Spleen (tissue), 11 donors: ENCODE measurements at regions not wholly inside any gene's neighbourhood (a gene's known extent, or its start where the extent isn't known, plus 50 kb on each side); places are given as distances from the start of the nearest gene placed in this dataset.

Experiments
- DNase-seq: peaks from one replicate; pipeline ENCODE4 v3.0.0-alpha.2; 2020
- H3K27ac ChIP-seq, 8 donors: fragments of 200-600 bp; sonication (generic) in 7 of 8; 1 replicate in 4 of 8; 2 replicates in 4 of 8; pipeline versions ENCODE4 v1.5.0 to v1.8.0; 2016 to 2021; ENCODE audit warnings: inconsistent platforms in 4 of 8, mild to moderate bottlenecking in 4 of 8, moderate library complexity in 1 of 8
- H3K27me3 ChIP-seq, 7 donors: fragments of 200-600 bp; sonication (generic) in 6 of 7; replicated peaks in 1 of 7; 1 replicate in 4 of 7; 2 replicates in 3 of 7; pipeline versions ENCODE4 v1.5.0 to v1.8.0; 2016 to 2021; ENCODE audit warnings: inconsistent platforms in 3 of 7, mild to moderate bottlenecking in 1 of 7
- H3K36me3 ChIP-seq, 6 donors: fragments of 200-600 bp; sonication (generic) in 5 of 6; 1 replicate in 4 of 6; 2 replicates in 2 of 6; pipeline versions ENCODE4 v1.5.0 to v1.8.0; 2016 to 2021; ENCODE audit warnings: inconsistent platforms in 2 of 6
- H3K4me1 ChIP-seq, 6 donors: fragments of 200-600 bp; sonication (generic) in 5 of 6; 1 replicate in 3 of 6; 2 replicates in 3 of 6; pipeline versions ENCODE4 v1.5.0 to v1.8.0; 2016 to 2021; ENCODE audit warnings: inconsistent platforms in 3 of 6
- H3K4me3 ChIP-seq, 8 donors: fragments of 200-600 bp; sonication (generic) in 7 of 8; 1 replicate in 4 of 8; 2 replicates in 4 of 8; pipeline versions ENCODE4 v1.5.0 to v1.8.0; 2016 to 2021; ENCODE audit warnings: inconsistent platforms in 4 of 8, mild to moderate bottlenecking in 4 of 8, moderate library complexity in 2 of 8
- H3K9me3 ChIP-seq, 8 donors: fragments of 200-600 bp; sonication (generic) in 7 of 8; 1 replicate in 4 of 8; 2 replicates in 4 of 8; pipeline versions ENCODE4 v1.5.0 to v1.8.0; 2016 to 2021; ENCODE audit warnings: inconsistent platforms in 4 of 8
- POLR2A ChIP-seq, 3 donors: fragments of 450-650 bp; IDR thresholded peaks; one replicate each; pipeline ENCODE4 v1.5.1; 2017; ENCODE audit warnings: antibody characterized with exemption in 3 of 3, mild to moderate bottlenecking in 1 of 3
- POLR2AphosphoS5 ChIP-seq, 3 donors: sonication (generic); formaldehyde crosslinking; IDR thresholded peaks; one replicate each; pipeline ENCODE4 v1.5.1; 2017; ENCODE audit warnings: antibody characterized with exemption in 3 of 3
- WGBS, 5 donors: extraction: QIAGEN DNeasy Blood & Tissue Kit in 3 of 5; methylation state at CpG; one replicate each; pipeline versions ENCODE4 v1.1.5 to v1.1.7; 2013 to 2018; 5-methylcytosine and 5-hydroxymethylcytosine counted together
- intact Hi-C: fragments of 100-400 bp; cut with DNase I; formaldehyde crosslinking; loops from one replicate; pipeline ENCODE4 v1.15.0; 2023; ENCODE audit warnings: low total_unique reads
- TF ChIP-seq, protein P1 (sequence below), 11 experiments: fragments of 200-600 bp in 7 of 11; fragments of 450-650 bp in 4 of 11; sonication (generic) in 4 of 11; IDR thresholded peaks in 8 of 11; conservative IDR thresholded peaks in 3 of 11; 1 replicate in 7 of 11; 2 replicates in 4 of 11; pipeline versions ENCODE4 v1.4.0 to v1.8.0; 2016 to 2021; ENCODE audit warnings: antibody characterized with exemption in 11 of 11, inconsistent platforms in 4 of 11, mild to moderate bottlenecking in 1 of 11
- donor health status: healthy with polysubstance abuse.
- donor health status: DM: no; HTN: no; CAD: no; lungs with moderate emphysema.
- donor health status: DM: no; HTN: no; CAD: no.
- donor health status: Bipolar disorder and iron deficiency.
- donor health status: healthy.
- donor health status: DM: no; HTN: no; CAD: no.
- donor health status: DM: yes; HTN: yes; CAD: no.

DNA sequence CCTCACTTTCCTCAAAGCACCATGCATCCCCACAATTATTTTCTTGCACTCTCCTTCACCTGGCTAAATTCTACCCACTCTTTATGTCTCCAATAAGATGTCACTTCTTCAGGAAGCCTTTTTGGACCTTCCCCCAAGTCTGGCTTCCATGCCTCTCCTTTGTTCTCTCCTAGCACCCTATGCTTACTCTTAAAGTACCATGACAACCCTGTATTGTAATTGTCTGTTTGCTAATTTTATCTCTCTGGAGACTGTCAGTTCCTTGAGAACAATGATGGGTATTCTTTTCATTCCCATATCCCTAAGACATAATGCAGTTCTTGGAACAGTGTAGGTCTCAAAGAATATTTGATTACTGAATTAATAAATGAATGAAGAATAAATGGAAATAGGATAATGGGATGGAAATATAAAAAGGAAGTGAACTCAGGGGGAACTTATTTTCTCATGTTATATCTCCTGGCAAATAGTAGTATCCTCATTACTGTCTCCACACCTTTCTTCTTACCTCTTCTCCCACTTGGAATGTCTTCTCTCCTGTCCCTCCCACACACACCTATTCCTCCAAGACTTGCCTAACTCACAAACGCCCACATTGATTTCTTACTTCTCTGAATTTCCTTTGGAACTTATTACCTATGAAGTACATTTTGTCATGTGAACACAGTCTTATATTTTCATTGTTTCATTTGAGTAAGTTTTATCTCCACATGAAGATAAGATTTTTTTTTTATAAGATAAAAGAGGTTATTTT, 499.1 kb downstream of the NFIB start:
- 67 to 92% (median 81%) methylated on average over 1 of the region's 1 CpG for WGBS, 5 donors
- Histone ChIP-seq H3K4me3 (no peak overlapping the region), H3K36me3 (no peaks in the 10 kb centered on the region), H3K9me3 (peaks cover 0 to 13% (median 3%) of the 10 kb centered on the region in 8 donors), H3K27me3 (no peaks in the 10 kb centered on the region), H3K27ac (no peak overlapping the region), H3K4me1 (no peaks in the 10 kb centered on the region)
- DNase-seq: no peak
- intact Hi-C loops: no loop called here
- no peak for TF ChIP-seq POLR2A (IDR thresholded peaks at IDR 0.05)
- TF ChIP-seq POLR2AphosphoS5 (IDR thresholded peaks at IDR 0.05): no peak
- TF ChIP-seq, protein P1, sequence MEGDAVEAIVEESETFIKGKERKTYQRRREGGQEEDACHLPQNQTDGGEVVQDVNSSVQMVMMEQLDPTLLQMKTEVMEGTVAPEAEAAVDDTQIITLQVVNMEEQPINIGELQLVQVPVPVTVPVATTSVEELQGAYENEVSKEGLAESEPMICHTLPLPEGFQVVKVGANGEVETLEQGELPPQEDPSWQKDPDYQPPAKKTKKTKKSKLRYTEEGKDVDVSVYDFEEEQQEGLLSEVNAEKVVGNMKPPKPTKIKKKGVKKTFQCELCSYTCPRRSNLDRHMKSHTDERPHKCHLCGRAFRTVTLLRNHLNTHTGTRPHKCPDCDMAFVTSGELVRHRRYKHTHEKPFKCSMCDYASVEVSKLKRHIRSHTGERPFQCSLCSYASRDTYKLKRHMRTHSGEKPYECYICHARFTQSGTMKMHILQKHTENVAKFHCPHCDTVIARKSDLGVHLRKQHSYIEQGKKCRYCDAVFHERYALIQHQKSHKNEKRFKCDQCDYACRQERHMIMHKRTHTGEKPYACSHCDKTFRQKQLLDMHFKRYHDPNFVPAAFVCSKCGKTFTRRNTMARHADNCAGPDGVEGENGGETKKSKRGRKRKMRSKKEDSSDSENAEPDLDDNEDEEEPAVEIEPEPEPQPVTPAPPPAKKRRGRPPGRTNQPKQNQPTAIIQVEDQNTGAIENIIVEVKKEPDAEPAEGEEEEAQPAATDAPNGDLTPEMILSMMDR (IDR thresholded peaks at IDR 0.05 in 8 of 11, conservative IDR thresholded peaks at IDR 0.05 in 3 of 11): no peak

DNA sequence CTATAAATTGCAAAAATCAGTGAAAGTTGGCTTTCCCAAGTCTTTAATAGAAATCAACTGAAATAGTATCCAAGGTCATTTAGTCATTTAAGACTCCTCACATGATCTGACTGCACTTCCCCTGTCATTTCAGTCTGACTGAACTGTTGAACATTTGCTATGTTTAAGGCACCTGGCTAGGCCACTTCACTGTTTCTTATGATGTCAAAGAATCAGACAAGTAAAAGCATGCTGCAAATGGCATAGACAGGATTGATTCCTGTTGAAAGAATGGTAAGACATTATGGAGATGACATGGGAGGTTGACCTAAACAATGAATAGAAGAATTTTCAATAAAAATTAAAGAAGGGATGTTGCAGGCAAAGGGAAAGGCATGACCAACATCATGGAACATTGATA, 502.1 kb downstream of the NFIB start:
- no peak for DNase-seq
- TF ChIP-seq, protein P1 (IDR thresholded peaks at IDR 0.05 in 8 of 11, conservative IDR thresholded peaks at IDR 0.05 in 3 of 11): no peak
- TF ChIP-seq POLR2A (IDR thresholded peaks at IDR 0.05) (no peak), POLR2AphosphoS5 (IDR thresholded peaks at IDR 0.05) (no peak)
- H3K27me3 ChIP-seq: no peaks in the 10 kb centered on the region
- intact Hi-C loops: no loop called here
- H3K4me1 ChIP-seq: no peaks in the 10 kb centered on the region
- no peak overlapping the region for H3K4me3 ChIP-seq
- H3K9me3 ChIP-seq: peaks cover 0 to 8% (median 0%) of the 10 kb centered on the region in 8 donors
- H3K36me3 ChIP-seq: no peaks in the 10 kb centered on the region
- no peak overlapping the region for H3K27ac ChIP-seq

DNA sequence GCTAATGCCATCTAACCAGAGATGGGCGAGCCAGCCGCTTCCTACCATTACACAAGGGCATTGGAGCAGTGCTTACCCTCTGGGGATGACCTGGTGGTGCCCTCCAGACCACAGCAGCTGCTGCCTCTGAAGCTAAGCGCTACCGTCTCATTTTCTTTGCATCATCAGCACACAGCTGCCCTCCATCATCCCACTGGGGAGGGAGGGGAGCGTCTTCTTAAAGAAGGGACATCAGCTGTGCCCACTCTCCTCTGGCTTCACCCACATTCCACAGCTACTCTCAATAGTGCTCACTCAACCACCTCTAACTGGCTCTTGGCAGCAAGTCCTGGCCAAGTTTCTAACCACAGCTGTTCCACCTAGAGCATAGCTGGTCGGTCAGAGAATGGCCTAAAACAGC, 503.4 kb downstream of the NFIB start:
- Histone ChIP-seq H3K4me1 (no peaks in the 10 kb centered on the region), H3K9me3 (peaks cover 0 to 8% (median 0%) of the 10 kb centered on the region in 8 donors), H3K27me3 (no peaks in the 10 kb centered on the region), H3K27ac (no peak overlapping the region), H3K4me3 (no peak overlapping the region), H3K36me3 (no peaks in the 10 kb centered on the region)
- no peak for DNase-seq
- WGBS, 5 donors: 78 to 92% (median 88%) methylated on average over 6 of the region's 6 CpGs
- intact Hi-C loops: no loop called here
- TF ChIP-seq POLR2AphosphoS5 (IDR thresholded peaks at IDR 0.05): no peak
- TF ChIP-seq, protein P1 (IDR thresholded peaks at IDR 0.05 in 8 of 11, conservative IDR thresholded peaks at IDR 0.05 in 3 of 11): no peak
- no peak for TF ChIP-seq POLR2A (IDR thresholded peaks at IDR 0.05)

DNA sequence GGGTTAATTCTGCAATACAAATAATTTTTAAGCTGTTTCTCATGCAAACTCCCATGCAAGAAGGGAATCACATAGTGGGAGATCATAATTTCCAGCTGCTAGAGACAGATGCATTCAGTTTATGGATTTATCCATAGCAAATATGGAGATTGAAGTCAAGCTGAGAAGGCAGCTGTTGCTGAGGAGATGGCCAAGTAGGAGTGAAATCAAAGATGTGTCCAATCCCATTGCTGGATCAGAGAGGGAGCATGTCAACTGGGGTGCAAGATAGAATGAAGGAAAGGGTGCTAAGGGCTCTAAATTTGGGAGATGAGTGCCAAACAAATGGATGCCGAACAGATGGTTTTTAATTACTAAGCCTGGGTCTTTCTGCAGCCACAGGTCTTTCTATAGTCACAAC, 504.5 kb downstream of the NFIB start:
- Histone ChIP-seq H3K27ac (no peak overlapping the region), H3K4me3 (no peak overlapping the region), H3K27me3 (no peaks in the 10 kb centered on the region), H3K36me3 (no peaks in the 10 kb centered on the region), H3K4me1 (no peaks in the 10 kb centered on the region), H3K9me3 (peaks cover 0 to 8% (median 0%) of the 10 kb centered on the region in 8 donors)
- TF ChIP-seq, protein P1 (IDR thresholded peaks at IDR 0.05 in 8 of 11, conservative IDR thresholded peaks at IDR 0.05 in 3 of 11): no peak
- TF ChIP-seq POLR2A (IDR thresholded peaks at IDR 0.05) (no peak), POLR2AphosphoS5 (IDR thresholded peaks at IDR 0.05) (no peak)
- intact Hi-C loops: no loop called here
- 87 to 100% (median 91%) methylated on average over 1 of the region's 1 CpG for WGBS, 5 donors
- DNase-seq: no peak
